ENCODE measurements at regions not wholly inside any gene's neighbourhood (a gene's known extent, or its start where the extent isn't known, plus 50 kb on each side); places are given as distances from the start of the nearest gene placed in this dataset.

DNA sequence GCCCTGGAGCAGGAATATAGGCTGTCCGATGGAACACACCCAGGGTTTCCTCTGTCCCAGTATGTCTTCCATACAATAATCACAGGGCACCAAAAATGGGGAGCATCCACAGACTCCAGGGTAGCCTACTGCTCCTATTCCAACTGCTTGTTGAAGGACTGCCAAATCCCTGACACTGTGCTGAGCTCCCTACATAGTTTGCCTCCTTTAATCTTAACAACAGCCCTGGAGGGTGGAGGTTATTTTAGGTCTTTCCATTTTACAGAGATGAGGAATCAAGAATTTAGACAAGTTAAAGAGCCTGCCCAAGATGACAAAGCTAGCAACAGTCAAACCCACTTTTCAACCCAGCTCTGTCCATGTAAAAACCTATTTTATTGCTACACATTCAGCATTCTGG is 790.4 kb downstream of the DIAPH3 start:
- TF ChIP-seq HMGXB4 (CRISPR knock-in tag; IDR thresholded peaks at IDR 0.05) (no peak), CTCF (IDR thresholded peaks at IDR 0.05) (no peak), RELA (CRISPR knock-in tag; IDR thresholded peaks at IDR 0.05; ENCODE audit: borderline replicate concordance) (no peak), SP1 (CRISPR knock-in tag; conservative IDR thresholded peaks at IDR 0.05) (no peak), NFE2L1 (CRISPR knock-in tag; IDR thresholded peaks at IDR 0.05) (no peak), TP53 (CRISPR knock-in tag; IDR thresholded peaks at IDR 0.05) (no peak), ELF4 (CRISPR knock-in tag; IDR thresholded peaks at IDR 0.05; ENCODE audit: low read depth) (no peak), CBFB (CRISPR knock-in tag; IDR thresholded peaks at IDR 0.05; ENCODE audit: low read depth) (no peak), USF1 (CRISPR knock-in tag; IDR thresholded peaks at IDR 0.05) (no peak), E2F4 (CRISPR knock-in tag; IDR thresholded peaks at IDR 0.05; ENCODE audit: borderline replicate concordance, low read depth) (no peak), ETV6 (CRISPR knock-in tag; IDR thresholded peaks at IDR 0.05) (no peak)
- TF ChIP-seq, protein P1, sequence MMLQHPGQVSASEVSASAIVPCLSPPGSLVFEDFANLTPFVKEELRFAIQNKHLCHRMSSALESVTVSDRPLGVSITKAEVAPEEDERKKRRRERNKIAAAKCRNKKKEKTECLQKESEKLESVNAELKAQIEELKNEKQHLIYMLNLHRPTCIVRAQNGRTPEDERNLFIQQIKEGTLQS (CRISPR knock-in tag; conservative IDR thresholded peaks at IDR 0.05), result no peak
- TF ChIP-seq, protein P2, sequence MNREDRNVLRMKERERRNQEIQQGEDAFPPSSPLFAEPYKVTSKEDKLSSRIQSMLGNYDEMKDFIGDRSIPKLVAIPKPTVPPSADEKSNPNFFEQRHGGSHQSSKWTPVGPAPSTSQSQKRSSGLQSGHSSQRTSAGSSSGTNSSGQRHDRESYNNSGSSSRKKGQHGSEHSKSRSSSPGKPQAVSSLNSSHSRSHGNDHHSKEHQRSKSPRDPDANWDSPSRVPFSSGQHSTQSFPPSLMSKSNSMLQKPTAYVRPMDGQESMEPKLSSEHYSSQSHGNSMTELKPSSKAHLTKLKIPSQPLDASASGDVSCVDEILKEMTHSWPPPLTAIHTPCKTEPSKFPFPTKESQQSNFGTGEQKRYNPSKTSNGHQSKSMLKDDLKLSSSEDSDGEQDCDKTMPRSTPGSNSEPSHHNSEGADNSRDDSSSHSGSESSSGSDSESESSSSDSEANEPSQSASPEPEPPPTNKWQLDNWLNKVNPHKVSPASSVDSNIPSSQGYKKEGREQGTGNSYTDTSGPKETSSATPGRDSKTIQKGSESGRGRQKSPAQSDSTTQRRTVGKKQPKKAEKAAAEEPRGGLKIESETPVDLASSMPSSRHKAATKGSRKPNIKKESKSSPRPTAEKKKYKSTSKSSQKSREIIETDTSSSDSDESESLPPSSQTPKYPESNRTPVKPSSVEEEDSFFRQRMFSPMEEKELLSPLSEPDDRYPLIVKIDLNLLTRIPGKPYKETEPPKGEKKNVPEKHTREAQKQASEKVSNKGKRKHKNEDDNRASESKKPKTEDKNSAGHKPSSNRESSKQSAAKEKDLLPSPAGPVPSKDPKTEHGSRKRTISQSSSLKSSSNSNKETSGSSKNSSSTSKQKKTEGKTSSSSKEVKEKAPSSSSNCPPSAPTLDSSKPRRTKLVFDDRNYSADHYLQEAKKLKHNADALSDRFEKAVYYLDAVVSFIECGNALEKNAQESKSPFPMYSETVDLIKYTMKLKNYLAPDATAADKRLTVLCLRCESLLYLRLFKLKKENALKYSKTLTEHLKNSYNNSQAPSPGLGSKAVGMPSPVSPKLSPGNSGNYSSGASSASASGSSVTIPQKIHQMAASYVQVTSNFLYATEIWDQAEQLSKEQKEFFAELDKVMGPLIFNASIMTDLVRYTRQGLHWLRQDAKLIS (CRISPR knock-in tag; IDR thresholded peaks at IDR 0.05; ENCODE audit: borderline replicate concordance), result no peak

Measured in WTC11 (cell line).